Rectal smooth muscle tissue (tissue), 1 donor: ENCODE measurements at regions not wholly inside any gene's neighbourhood (a gene's known extent, or its start where the extent isn't known, plus 50 kb on each side); places are given as distances from the start of the nearest gene placed in this dataset.
"Not testable (repeated sequence)": the region's sequence is repeated elsewhere in the genome, so short reads cannot be mapped to it uniquely, and the experiment has no call there.

Experiments used
- H3K27ac ChIP-seq: one replicate; pipeline ENCODE4 v1.7.0; 2013; ENCODE audit warnings: low read depth, low read length, inconsistent platforms
- H3K27me3 ChIP-seq: one replicate; pipeline ENCODE4 v1.7.0; 2013; ENCODE audit warnings: low read length; ENCODE audit not compliant: control insufficient read depth, insufficient read depth
- H3K36me3 ChIP-seq: one replicate; pipeline ENCODE4 v1.7.0; 2013; ENCODE audit warnings: low read length; ENCODE audit not compliant: control insufficient read depth, insufficient read depth
- H3K4me1 ChIP-seq: one replicate; pipeline ENCODE4 v1.7.0; 2013; ENCODE audit warnings: low read length; ENCODE audit not compliant: control insufficient read depth, insufficient read depth
- H3K4me3 ChIP-seq: one replicate; pipeline ENCODE4 v1.7.0; 2013; ENCODE audit warnings: low read length
- H3K9ac ChIP-seq: one replicate; pipeline ENCODE4 v1.7.0; 2013; ENCODE audit warnings: low read length

DNA sequence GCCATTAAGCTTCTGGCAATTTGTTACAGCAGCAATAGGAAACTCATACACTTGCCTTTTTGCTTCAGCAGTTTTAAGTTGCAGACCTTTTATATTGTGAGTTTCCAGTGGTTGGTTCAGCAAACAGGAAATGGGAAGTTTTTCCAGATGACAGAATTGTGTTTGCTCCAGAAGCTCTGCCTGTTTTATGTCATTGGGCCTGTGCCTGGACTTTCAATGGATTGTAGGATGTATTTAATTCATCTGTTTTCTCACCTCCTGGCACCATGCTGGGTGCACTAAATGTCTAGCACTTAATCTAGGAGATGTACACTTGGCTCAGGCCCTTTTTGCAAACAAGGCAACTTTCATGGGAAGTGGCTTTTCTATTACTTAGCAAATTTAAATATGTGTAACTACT, 100.4 kb upstream of the CLINT1 start:
- Histone ChIP-seq H3K36me3 (no peaks in the 10 kb centered on the region), H3K4me3 (no peak overlapping the region), H3K4me1 (no peaks in the 10 kb centered on the region), H3K9ac (no peak overlapping the region), H3K27me3 (no peaks in the 10 kb centered on the region), H3K27ac (peak overlapping the region; percentile 10)

DNA sequence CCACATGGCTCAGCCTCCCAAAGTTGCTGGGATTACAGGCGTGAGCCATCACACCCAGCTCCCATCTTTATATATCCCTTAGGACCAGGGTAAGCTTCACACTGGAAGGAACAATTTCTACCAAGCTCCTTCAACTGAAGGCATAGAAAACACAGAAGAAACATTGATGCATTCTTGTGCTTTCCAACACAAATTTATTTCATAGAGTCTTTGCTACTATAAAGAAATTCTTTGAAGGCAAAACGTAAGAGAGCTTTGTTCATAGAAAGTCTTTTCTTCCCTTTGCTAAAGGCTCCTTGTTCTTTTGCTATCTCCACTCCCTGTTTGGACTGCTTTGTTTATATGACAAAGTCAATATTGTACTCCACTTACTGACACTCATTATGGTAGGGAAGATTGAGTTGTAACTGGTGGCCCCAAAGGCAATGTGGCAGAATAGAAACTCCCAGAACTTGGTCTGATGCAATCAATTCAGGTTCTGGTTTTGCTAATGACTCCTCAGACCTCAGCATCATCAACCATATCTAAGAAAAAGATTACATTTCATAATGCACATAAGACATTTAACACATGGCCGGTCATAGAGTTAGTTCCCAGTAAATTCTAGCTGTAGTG, 97.4 kb upstream of the CLINT1 start:
- Histone ChIP-seq H3K27ac (no peak overlapping the region), H3K9ac (no peak overlapping the region), H3K27me3 (no peaks in the 10 kb centered on the region), H3K4me1 (no peaks in the 10 kb centered on the region), H3K4me3 (no peak overlapping the region), H3K36me3 (no peaks in the 10 kb centered on the region)

DNA sequence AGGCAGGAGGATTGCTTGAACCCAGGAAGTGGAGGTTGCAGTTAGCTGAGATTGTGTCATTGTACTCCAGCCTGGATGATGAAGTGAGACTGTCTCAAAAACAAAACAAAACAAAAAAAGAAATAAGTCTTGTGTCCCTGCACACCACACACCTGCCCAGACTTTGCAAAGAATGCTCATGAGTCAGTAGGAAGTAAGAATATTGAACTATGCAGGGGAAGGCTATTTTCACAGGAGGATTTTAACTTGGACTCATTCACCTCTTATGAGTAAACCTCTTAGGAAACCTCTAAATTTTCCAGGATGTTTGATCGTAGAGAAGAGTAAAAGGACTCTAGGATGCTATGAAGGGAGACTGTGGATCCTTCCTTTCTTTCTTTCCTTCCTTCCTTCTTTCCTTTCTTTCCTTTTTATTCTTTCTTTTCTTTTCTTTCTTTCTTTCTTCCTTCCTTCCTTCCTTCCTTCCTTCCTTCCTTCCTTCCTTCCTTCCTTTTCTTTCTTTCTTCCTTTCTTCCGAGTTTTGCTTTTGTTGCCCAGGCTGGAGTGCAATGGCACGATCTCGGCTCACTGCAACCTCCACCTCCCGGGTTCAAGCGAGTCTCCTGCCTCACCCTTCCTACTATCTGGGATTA, 96.7 kb upstream of the CLINT1 start:
- Histone ChIP-seq H3K27ac (no peak overlapping the region), H3K4me3 (no peak overlapping the region), H3K27me3 (no peaks in the 10 kb centered on the region)

GRCh38 chr5:157952374-157952685, 93.4 kb upstream of the CLINT1 start:
- Histone ChIP-seq H3K9ac (no peak overlapping the region), H3K36me3 (no peaks in the 10 kb centered on the region), H3K4me3 (no peak overlapping the region)

More for the DNA sequence above, 96.7 kb upstream of the CLINT1 start:
- Histone ChIP-seq H3K36me3 (no peaks in the 10 kb centered on the region), H3K4me1 (no peaks in the 10 kb centered on the region), H3K9ac (no peak overlapping the region)

DNA sequence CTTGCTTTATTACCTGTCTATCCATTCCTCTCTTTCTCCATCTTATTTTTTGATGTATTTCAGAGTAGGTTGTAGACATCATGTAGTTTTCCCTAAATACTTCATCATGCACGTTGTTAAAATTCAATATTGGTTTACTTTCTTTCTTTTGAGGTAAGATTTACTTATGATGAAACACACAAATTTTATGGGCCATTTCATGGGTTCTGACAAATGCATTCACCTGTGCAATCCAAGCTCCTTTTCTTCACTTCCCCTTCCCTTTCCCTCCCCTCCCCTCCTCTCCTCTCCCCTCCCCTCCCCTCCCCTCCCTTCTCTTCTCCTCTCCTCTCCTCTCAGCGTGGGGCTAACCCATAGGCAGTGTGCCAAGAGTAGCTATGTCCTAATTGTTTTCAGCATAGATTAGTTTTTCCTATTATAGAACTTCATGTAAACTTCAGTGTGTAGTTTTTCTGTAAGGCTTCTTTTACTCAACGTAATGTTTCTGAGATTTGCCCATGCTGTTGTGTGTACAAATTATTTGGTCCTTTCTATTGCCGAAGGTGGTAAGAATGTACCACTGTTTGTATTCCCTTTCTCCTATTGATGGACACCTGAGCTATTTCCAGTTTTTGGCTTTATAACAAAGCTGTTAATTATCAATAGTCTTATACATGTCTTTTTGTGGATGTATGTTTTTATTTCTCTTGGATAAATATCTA, 92.9 kb upstream of the CLINT1 start:
- Histone ChIP-seq H3K36me3 (no peaks in the 10 kb centered on the region), H3K27me3 (no peaks in the 10 kb centered on the region), H3K4me3 (no peak overlapping the region), H3K9ac (no peak overlapping the region), H3K27ac (no peak overlapping the region), H3K4me1 (peaks cover 3% of the 10 kb centered on the region)

More at GRCh38 chr5:157952374-157952685, 93.4 kb upstream of the CLINT1 start:
- no peaks in the 10 kb centered on the region for H3K27me3 ChIP-seq
- H3K4me1 ChIP-seq, result peaks cover 3% of the 10 kb centered on the region
- no peak overlapping the region for H3K27ac ChIP-seq

GRCh38 chr5:157949520-157949919, 90.6 kb upstream of the CLINT1 start:
- peaks cover 3% of the 10 kb centered on the region for H3K4me1 ChIP-seq
- no peak overlapping the region for H3K9ac ChIP-seq
- H3K27ac ChIP-seq, result peak overlapping the region; percentile 89
- H3K27me3 ChIP-seq, result no peaks in the 10 kb centered on the region
- no peaks in the 10 kb centered on the region for H3K36me3 ChIP-seq
- H3K4me3 ChIP-seq, result no peak overlapping the region

DNA sequence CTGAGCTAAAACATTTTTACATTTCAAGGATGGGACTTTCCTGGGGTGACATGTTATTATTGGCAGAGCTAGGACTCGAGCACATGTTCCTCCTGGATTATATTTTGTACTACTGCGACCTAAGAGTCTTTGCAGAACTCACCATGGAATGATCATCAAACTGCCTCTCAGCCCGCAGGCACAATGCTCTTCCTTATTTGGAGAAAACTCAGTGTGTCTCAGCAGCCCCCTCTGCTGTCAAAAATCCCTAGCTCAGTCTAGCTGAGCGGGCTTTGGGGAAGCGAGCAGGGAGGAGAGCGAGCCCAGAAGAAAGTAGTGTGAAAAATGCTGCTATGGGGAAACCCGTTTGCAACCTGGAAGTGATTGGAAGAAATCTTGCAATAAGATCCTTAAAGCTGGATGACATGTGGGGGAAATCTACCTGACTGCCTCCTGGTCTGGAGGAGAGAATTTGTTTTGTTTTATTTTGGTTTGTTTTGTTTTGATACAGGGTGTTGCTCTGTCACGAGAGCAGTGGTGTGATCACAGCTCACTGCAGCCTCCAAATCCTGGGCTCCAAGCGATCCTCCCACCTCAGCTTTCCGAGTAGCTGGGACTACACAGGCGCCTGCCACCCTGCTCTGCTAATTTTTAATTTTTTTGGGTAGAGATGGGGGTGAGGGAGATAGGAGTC, 89.9 kb upstream of the CLINT1 start:
- peak overlapping the region; percentile 39 for H3K4me3 ChIP-seq
- peaks cover 3% of the 10 kb centered on the region for H3K4me1 ChIP-seq
- peak overlapping the region; percentile 89 for H3K27ac ChIP-seq
- H3K27me3 ChIP-seq, result no peaks in the 10 kb centered on the region
- no peak overlapping the region for H3K9ac ChIP-seq
- H3K36me3 ChIP-seq, result no peaks in the 10 kb centered on the region

DNA sequence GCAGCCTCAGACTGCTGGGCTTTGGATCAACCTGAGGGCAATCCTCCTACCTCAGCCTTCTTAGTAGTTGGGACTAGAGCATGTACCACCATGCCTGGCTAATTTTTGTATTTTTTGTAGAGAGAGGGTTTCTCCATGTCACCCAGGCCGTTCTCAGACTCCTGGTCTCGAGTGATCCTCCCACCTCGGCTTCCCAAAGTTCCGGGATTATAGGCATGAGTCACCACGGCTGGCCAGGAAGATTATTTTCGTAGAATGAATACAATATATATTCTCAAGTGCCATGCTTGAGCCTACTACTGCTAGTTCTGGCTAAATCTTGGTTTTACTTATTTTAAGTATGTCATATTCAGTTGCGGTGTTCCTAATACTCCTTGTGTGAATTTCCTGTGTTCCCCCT, 88.2 kb upstream of the CLINT1 start:
- H3K9ac ChIP-seq, result no peak overlapping the region
- no peak overlapping the region for H3K4me3 ChIP-seq
- H3K4me1 ChIP-seq, result peaks cover 3% of the 10 kb centered on the region
- H3K27ac ChIP-seq, result no peak overlapping the region
- no peaks in the 10 kb centered on the region for H3K36me3 ChIP-seq
- H3K27me3 ChIP-seq, result no peaks in the 10 kb centered on the region

DNA sequence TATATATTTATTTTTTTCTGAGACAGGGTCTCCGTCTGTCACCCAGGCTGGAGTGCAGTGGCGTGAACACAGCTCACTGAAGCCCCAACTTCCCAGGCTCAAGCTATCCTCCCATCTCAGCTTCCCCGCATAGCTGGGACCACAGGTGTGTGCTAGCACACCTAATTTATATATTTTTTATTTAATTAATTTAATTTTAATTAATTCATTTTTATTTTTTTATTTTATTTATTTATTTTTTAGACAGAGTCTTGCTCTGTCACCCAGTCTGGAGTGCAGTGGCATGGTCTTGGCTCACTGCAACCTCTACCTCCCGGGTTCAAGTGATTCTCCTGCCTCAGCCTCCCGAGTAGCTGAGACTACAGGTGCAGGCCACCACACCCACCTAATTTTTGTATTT, 86.9 kb upstream of the CLINT1 start:
- H3K27me3 ChIP-seq, H3K4me1 ChIP-seq, H3K27ac ChIP-seq, H3K36me3 ChIP-seq, H3K9ac ChIP-seq, H3K4me3 ChIP-seq: not testable (repeated sequence)

- H3K4me3 ChIP-seq, result no peak overlapping the region
- H3K27ac ChIP-seq, result no peak overlapping the region
- no peaks in the 10 kb centered on the region for H3K36me3 ChIP-seq
- H3K27me3 ChIP-seq, result no peaks in the 10 kb centered on the region
- H3K4me1 ChIP-seq, result peaks cover 3% of the 10 kb centered on the region
- no peak overlapping the region for H3K9ac ChIP-seq
Observed at GRCh38 chr5:157944938-157945337, 86.0 kb upstream of the CLINT1 start.

GRCh38 chr5:157944077-157944633, 85.2 kb upstream of the CLINT1 start:
- H3K4me1 ChIP-seq, result peaks cover 3% of the 10 kb centered on the region
- no peak overlapping the region for H3K4me3 ChIP-seq
- H3K27ac ChIP-seq, result no peak overlapping the region
- no peaks in the 10 kb centered on the region for H3K36me3 ChIP-seq
- no peaks in the 10 kb centered on the region for H3K27me3 ChIP-seq
- no peak overlapping the region for H3K9ac ChIP-seq

DNA sequence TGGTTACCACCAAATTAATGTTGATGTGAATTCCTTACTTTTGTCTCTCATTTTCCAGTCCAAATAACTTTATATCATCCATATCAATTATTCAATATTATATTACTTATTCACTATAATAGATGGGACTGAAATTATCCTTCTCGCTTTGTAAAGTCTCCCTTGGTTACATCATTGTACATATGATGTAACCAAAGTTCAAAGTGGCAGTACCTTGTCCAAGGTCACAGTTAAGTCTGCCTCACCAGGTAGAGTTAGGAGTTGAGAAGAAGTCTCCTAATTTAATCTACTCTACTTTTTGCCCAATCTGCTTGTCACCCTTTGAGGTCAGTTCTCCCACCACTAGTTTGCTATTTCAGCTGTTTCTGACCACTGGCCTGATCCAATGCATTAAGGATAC, 83.7 kb upstream of the CLINT1 start:
- no peaks in the 10 kb centered on the region for H3K27me3 ChIP-seq
- no peak overlapping the region for H3K9ac ChIP-seq
- no peaks in the 10 kb centered on the region for H3K36me3 ChIP-seq
- H3K4me1 ChIP-seq, result no peaks in the 10 kb centered on the region
- H3K4me3 ChIP-seq, result no peak overlapping the region
- H3K27ac ChIP-seq, result no peak overlapping the region
